Keratinocyte (primary cell): ENCODE measurements at regions not wholly inside any gene's neighbourhood (a gene's known extent, or its start where the extent isn't known, plus 50 kb on each side); places are given as distances from the start of the nearest gene placed in this dataset.

ENCODE experiments used
- DNase-seq: peaks from one replicate; pipeline ENCODE4 v3.0.0-alpha.2; 2011; ENCODE audit warnings: low read depth, missing footprints, low spot score
- FAIRE-seq: peaks from 2 replicates; lab custom pipeline; 2011; peaks lifted over from hg19 to GRCh38; lab: Jason Lieb, UNC
- H2AFZ ChIP-seq: 2 replicates; pipeline ENCODE4 v1.6.0; 2012; ENCODE audit warnings: low read length, control low read depth, inconsistent platforms; ENCODE audit not compliant: control insufficient read depth
- H3K27ac ChIP-seq: 2 replicates; pipeline ENCODE4 v1.5.1; 2011; ENCODE audit warnings: low read length; ENCODE audit not compliant: control insufficient read depth, insufficient read depth
- H3K27me3 ChIP-seq: 3 replicates; pipeline ENCODE4 v1.6.0; 2011; ENCODE audit warnings: low read length; ENCODE audit not compliant: control insufficient read depth, insufficient read depth; ENCODE audit errors: extremely low read depth
- H3K36me3 ChIP-seq, 2 experiments: 2 replicates in 1 of 2; 3 replicates in 1 of 2; pipeline ENCODE4 v1.5.1; 2011; ENCODE audit warnings: low read length in 2 of 2, mild to moderate bottlenecking in 1 of 2; ENCODE audit not compliant: control insufficient read depth in 2 of 2, insufficient read depth in 2 of 2; ENCODE audit errors: extremely low read depth in 1 of 2
- H3K4me1 ChIP-seq: 3 replicates; pipeline ENCODE4 v1.5.1; 2011; ENCODE audit warnings: low read length; ENCODE audit not compliant: control insufficient read depth, insufficient read depth; ENCODE audit errors: extremely low read depth
- H3K4me2 ChIP-seq: 3 replicates; pipeline ENCODE4 v1.6.0; 2011; ENCODE audit warnings: low read depth, low read length; ENCODE audit not compliant: control insufficient read depth, insufficient read depth; ENCODE audit errors: extremely low read depth
- H3K4me3 ChIP-seq, 3 experiments: fragments of 200-600 bp in 1 of 3; sonication (generic) in 1 of 3; 2 replicates in 2 of 3; 3 replicates in 1 of 3; pipeline ENCODE4 v1.5.1; 2011 to 2016; ENCODE audit warnings: low read length in 3 of 3, mild to moderate bottlenecking in 3 of 3, control low read depth in 2 of 3, inconsistent platforms in 1 of 3, low read depth in 1 of 3, mixed read lengths in 1 of 3, mixed run types in 1 of 3, moderate library complexity in 1 of 3; ENCODE audit not compliant: control insufficient read depth in 2 of 3, insufficient read depth in 2 of 3; ENCODE audit errors: extremely low read depth in 1 of 3
- H3K79me2 ChIP-seq: 2 replicates; pipeline ENCODE4 v1.6.0; 2012; ENCODE audit warnings: low read length; ENCODE audit not compliant: control insufficient read depth, insufficient read depth
- H3K9ac ChIP-seq: 3 replicates; pipeline ENCODE4 v1.6.0; 2011; ENCODE audit warnings: low read length; ENCODE audit not compliant: control insufficient read depth, insufficient read depth; ENCODE audit errors: extremely low read depth
- H3K9me1 ChIP-seq: 3 replicates; pipeline ENCODE4 v1.6.0; 2011; ENCODE audit warnings: low read length; ENCODE audit not compliant: control insufficient read depth, insufficient read depth; ENCODE audit errors: extremely low read depth
- H3K9me3 ChIP-seq: 2 replicates; pipeline ENCODE4 v1.5.1; 2012; ENCODE audit warnings: low read depth, low read length; ENCODE audit not compliant: control insufficient read depth
- H4K20me1 ChIP-seq: 3 replicates; pipeline ENCODE4 v1.6.0; 2011; ENCODE audit warnings: low read length; ENCODE audit not compliant: control insufficient read depth, insufficient read depth; ENCODE audit errors: extremely low read depth
- CTCF ChIP-seq, 3 experiments: IDR thresholded peaks in 1 of 3; conservative IDR thresholded peaks in 1 of 3; optimal IDR thresholded peaks in 1 of 3; 2 replicates in 2 of 3; 3 replicates in 1 of 3; pipeline versions ENCODE3 to v1.5.1; 2011; ENCODE audit warnings: low read length in 3 of 3, mild to moderate bottlenecking in 3 of 3, moderate library complexity in 2 of 3, control low read depth in 1 of 3, inconsistent platforms in 1 of 3; ENCODE audit not compliant: insufficient read depth in 2 of 3; ENCODE audit errors: extremely low read depth in 1 of 3
- EZH2 ChIP-seq: IDR thresholded peaks from one replicate; pipeline ENCODE4 v1.6.1; 2012; ENCODE audit warnings: inconsistent platforms, mild to moderate bottlenecking, low read length, moderate library complexity
- dilution Hi-C: fragments of 300-500 bp; cut with MboI; formaldehyde crosslinking; loops from one replicate; pipeline ENCODE4 v1.7.0; 2020; ENCODE audit warnings: low sequenced_read_pairs; ENCODE audit not compliant: extremely low pct_ligation_motif_present

- H3K79me2 ChIP-seq: no peaks in the 10 kb centered on the region
- DNase-seq: no peak
- TF ChIP-seq CTCF (optimal IDR thresholded peaks at IDR 0.05 in 1 of 3, IDR thresholded peaks at IDR 0.05 in 1 of 3, conservative IDR thresholded peaks at IDR 0.05 in 1 of 3; ENCODE audit: extremely low read depth in 1 of 3, insufficient read depth in 2 of 3, low read length in 3 of 3) (no peak), EZH2 (no peak)
- H3K4me1 ChIP-seq: no peaks in the 10 kb centered on the region
- no peak overlapping the region for H3K9ac ChIP-seq
- no peak overlapping the region for H3K4me3 ChIP-seq
- H3K4me2 ChIP-seq: no peak overlapping the region
- H3K36me3 ChIP-seq: no peaks in the 10 kb centered on the region
- FAIRE-seq: no peak
- H2AFZ ChIP-seq: no peak overlapping the region
- peaks cover 2% of the 10 kb centered on the region for H3K9me3 ChIP-seq
- no peak overlapping the region for H3K27ac ChIP-seq
- H3K27me3 ChIP-seq: no peaks in the 10 kb centered on the region
- dilution Hi-C loops: no loop called here
- H4K20me1 ChIP-seq: no peaks in the 10 kb centered on the region
- no peaks in the 10 kb centered on the region for H3K9me1 ChIP-seq
Measured at GRCh38 chr2:126518196-126518595, 137.8 kb upstream of the GYPC start.

GRCh38 chr2:126527836-126528490 is 128.0 kb upstream of the GYPC start:
- FAIRE-seq (no peak), DNase-seq (no peak)
- no peak overlapping the region for H2AFZ ChIP-seq
- no peaks in the 10 kb centered on the region for H3K9me1 ChIP-seq
- H4K20me1 ChIP-seq: no peaks in the 10 kb centered on the region
- no peaks in the 10 kb centered on the region for H3K79me2 ChIP-seq
- no peak overlapping the region for H3K9ac ChIP-seq
- dilution Hi-C loops: no loop called here
- H3K4me3 ChIP-seq: no peak overlapping the region
- no peaks in the 10 kb centered on the region for H3K9me3 ChIP-seq
- H3K36me3 ChIP-seq: no peaks in the 10 kb centered on the region
- TF ChIP-seq CTCF (optimal IDR thresholded peaks at IDR 0.05 in 1 of 3, IDR thresholded peaks at IDR 0.05 in 1 of 3, conservative IDR thresholded peaks at IDR 0.05 in 1 of 3; ENCODE audit: extremely low read depth in 1 of 3, insufficient read depth in 2 of 3, low read length in 3 of 3): peak in 2 of 3 experiments; percentile 7 to 29
- no peak for TF ChIP-seq EZH2
- no peak overlapping the region for H3K4me2 ChIP-seq
- no peaks in the 10 kb centered on the region for H3K4me1 ChIP-seq
- H3K27ac ChIP-seq: no peak overlapping the region
- no peaks in the 10 kb centered on the region for H3K27me3 ChIP-seq
